22Rv1 (cell line): ENCODE measurements at regions not wholly inside any gene's neighbourhood (a gene's known extent, or its start where the extent isn't known, plus 50 kb on each side); places are given as distances from the start of the nearest gene placed in this dataset.
"Not testable (repeated sequence)": the region's sequence is repeated elsewhere in the genome, so short reads cannot be mapped to it uniquely, and the experiment has no call there.

Source experiments
- H3K27ac ChIP-seq: fragments of 450-650 bp; 2 replicates; pipeline ENCODE4 v1.5.1; 2017
- CTCF ChIP-seq: fragments of 450-650 bp; IDR thresholded peaks from 2 replicates; pipeline ENCODE4 v1.5.1; 2017; ENCODE audit warnings: mild to moderate bottlenecking
- ZFX ChIP-seq: fragments of 450-650 bp; IDR thresholded peaks from 2 replicates; pipeline ENCODE4 v1.6.1; 2017; ENCODE audit warnings: antibody characterized with exemption, borderline replicate concordance

- H3K27ac ChIP-seq: no peak overlapping the region
- TF ChIP-seq ZFX: no peak
- no peak for TF ChIP-seq CTCF
Measured at GRCh38 chr9:94176608-94177007, 82.5 kb upstream of the ZNF169 start.

GRCh38 chr9:94178927-94179326 is 80.2 kb upstream of the ZNF169 start:
- H3K27ac ChIP-seq: no peak overlapping the region
- no peak for TF ChIP-seq CTCF
- TF ChIP-seq ZFX: no peak

GRCh38 chr9:94181408-94182181 is 77.5 kb upstream of the ZNF169 start:
- no peak for TF ChIP-seq CTCF
- TF ChIP-seq ZFX: no peak
- H3K27ac ChIP-seq: peak overlapping the region; percentile 20; the same call in 1 of the 2 replicates

GRCh38 chr9:94182532-94182931 is 76.6 kb upstream of the ZNF169 start:
- no peak for TF ChIP-seq CTCF
- TF ChIP-seq ZFX: no peak
- H3K27ac ChIP-seq: peak overlapping the region; percentile 20; the same call in 1 of the 2 replicates

GRCh38 chr9:94183240-94183999 is 75.7 kb upstream of the ZNF169 start:
- H3K27ac ChIP-seq: no peak overlapping the region

GRCh38 chr9:94188246-94188645 is 70.9 kb upstream of the ZNF169 start:
- TF ChIP-seq CTCF: no peak
- no peak for TF ChIP-seq ZFX

More at GRCh38 chr9:94183240-94183999, 75.7 kb upstream of the ZNF169 start:
- TF ChIP-seq ZFX: no peak
- TF ChIP-seq CTCF: no peak

GRCh38 chr9:94191706-94192105 is 67.4 kb upstream of the ZNF169 start:
- H3K27ac ChIP-seq: not testable (repeated sequence)

More at GRCh38 chr9:94188246-94188645, 70.9 kb upstream of the ZNF169 start:
- H3K27ac ChIP-seq: no peak overlapping the region
